Ovary (tissue), 3 donors: ENCODE measurements at regions not wholly inside any gene's neighbourhood (a gene's known extent, or its start where the extent isn't known, plus 50 kb on each side); places are given as distances from the start of the nearest gene placed in this dataset.

Experiments used
- CTCF ChIP-seq, 3 donors: fragments of 450-650 bp in 2 of 3; fragments of 200-600 bp in 1 of 3; IDR thresholded peaks; one replicate each; pipeline versions ENCODE4 v1.5.1 to v1.8.0; 2016 to 2022; ENCODE audit warnings: antibody characterized with exemption in 3 of 3, mild to moderate bottlenecking in 1 of 3
- POLR2A ChIP-seq: fragments of 450-650 bp; IDR thresholded peaks from one replicate; pipeline ENCODE4 v1.6.1; 2017; ENCODE audit warnings: antibody characterized with exemption, mild to moderate bottlenecking, moderate library complexity
- donor health status: DM: no; HTN: no; CAD: no.

GRCh38 chr2:61702088-61702467 is 151.8 kb downstream of the FAM161A start:
- no peak for TF ChIP-seq POLR2A
- TF ChIP-seq CTCF (IDR thresholded peaks at IDR 0.05): no peak
